HepG2 (cell line): ENCODE measurements at regions not wholly inside any gene's neighbourhood (a gene's known extent, or its start where the extent isn't known, plus 50 kb on each side); places are given as distances from the start of the nearest gene placed in this dataset.

Experiments used
- BORCS8-MEF2B ChIP-seq: sonication (generic); formaldehyde crosslinking; IDR thresholded peaks from 2 replicates; pipeline ENCODE4 v1.8.0; 2022; ENCODE audit warnings: mild to moderate bottlenecking, missing genetic modification reagents
- CREM ChIP-seq, 2 experiments: sonication (generic) in 1 of 2; formaldehyde crosslinking in 1 of 2; IDR thresholded peaks; 2 replicates each; pipeline versions ENCODE4 v1.4.0 to v1.6.1; 2016 to 2020; ENCODE audit warnings: antibody characterized with exemption in 1 of 2, mild to moderate bottlenecking in 1 of 2, missing genetic modification reagents in 1 of 2
- DNMT1 ChIP-seq: sonication (generic); formaldehyde crosslinking; IDR thresholded peaks from 2 replicates; pipeline ENCODE4 v1.5.1; 2020; ENCODE audit warnings: mild to moderate bottlenecking, missing genetic modification reagents
- GATAD2A ChIP-seq: IDR thresholded peaks from 2 replicates; pipeline ENCODE4 v1.6.1; 2016
- HINFP ChIP-seq: sonication (generic); formaldehyde crosslinking; IDR thresholded peaks from 2 replicates; pipeline ENCODE4 v1.4.0; 2020; ENCODE audit warnings: low read depth, mild to moderate bottlenecking, missing genetic modification reagents
- MZF1 ChIP-seq: sonication (generic); formaldehyde crosslinking; IDR thresholded peaks from 2 replicates; pipeline ENCODE4 v1.8.1; 2023; ENCODE audit warnings: mild to moderate bottlenecking, missing genetic modification reagents, borderline replicate concordance
- NFYC ChIP-seq: IDR thresholded peaks from 2 replicates; pipeline ENCODE4 v1.6.1; 2016; ENCODE audit warnings: missing genetic modification reagents, missing compliant biosample characterization
- POGK ChIP-seq: sonication (generic); formaldehyde crosslinking; conservative IDR thresholded peaks from 2 replicates; pipeline ENCODE4 v1.8.0; 2022; ENCODE audit warnings: mild to moderate bottlenecking, moderate library complexity, missing genetic modification reagents
- POGZ ChIP-seq: sonication (generic); formaldehyde crosslinking; IDR thresholded peaks from 2 replicates; pipeline ENCODE4 v1.4.0; 2020; ENCODE audit warnings: mild to moderate bottlenecking, missing genetic modification reagents
- RARA ChIP-seq: IDR thresholded peaks from 2 replicates; pipeline ENCODE4 v1.6.1; 2016; ENCODE audit warnings: missing genetic modification reagents, missing compliant biosample characterization
- SRSF4 ChIP-seq: fragments of 200-400 bp; formaldehyde crosslinking; IDR thresholded peaks from one replicate; pipeline ENCODE4 v1.6.1; 2018; ENCODE audit warnings: mild to moderate bottlenecking, low read depth, low read length, moderate library complexity; ENCODE audit not compliant: poor library complexity, severe bottlenecking
- STAT5B ChIP-seq: sonication (generic); formaldehyde crosslinking; IDR thresholded peaks from 2 replicates; pipeline ENCODE4 v1.4.0; 2020; ENCODE audit warnings: missing genetic modification reagents
- ZNF235 ChIP-seq: sonication (generic); formaldehyde crosslinking; IDR thresholded peaks from 2 replicates; pipeline ENCODE4 v1.8.1; 2023; ENCODE audit warnings: mild to moderate bottlenecking, missing genetic modification reagents, borderline replicate concordance
- ZNF331 ChIP-seq: sonication (generic); formaldehyde crosslinking; IDR thresholded peaks from 2 replicates; pipeline ENCODE4 v1.4.0; 2020; ENCODE audit warnings: missing genetic modification reagents
- ZNF333 ChIP-seq: sonication (generic); formaldehyde crosslinking; IDR thresholded peaks from 2 replicates; pipeline ENCODE4 v1.4.0; 2020; ENCODE audit warnings: mild to moderate bottlenecking, missing genetic modification reagents, borderline replicate concordance
- ZNF367 ChIP-seq: sonication (generic); formaldehyde crosslinking; IDR thresholded peaks from 2 replicates; pipeline ENCODE4 v1.4.0; 2020; ENCODE audit warnings: missing genetic modification reagents, borderline replicate concordance
- ZNF414 ChIP-seq: sonication (generic); formaldehyde crosslinking; IDR thresholded peaks from 2 replicates; pipeline ENCODE4 v1.5.0; 2020; ENCODE audit warnings: missing genetic modification reagents
- ZNF431 ChIP-seq: sonication (generic); formaldehyde crosslinking; IDR thresholded peaks from 2 replicates; pipeline ENCODE4 v1.9.0; 2022; ENCODE audit warnings: missing genetic modification reagents, low read depth, mild to moderate bottlenecking, borderline replicate concordance
- ZNF574 ChIP-seq: sonication (generic); formaldehyde crosslinking; IDR thresholded peaks from 2 replicates; pipeline ENCODE4 v1.4.0; 2020; ENCODE audit warnings: missing genetic modification reagents
- ZNF614 ChIP-seq: IDR thresholded peaks from 2 replicates; pipeline ENCODE4 v1.6.1; 2018; ENCODE audit warnings: missing biosample characterization, missing genetic modification reagents, inconsistent platforms, borderline replicate concordance
- ZNF816 ChIP-seq: sonication (generic); formaldehyde crosslinking; IDR thresholded peaks from 2 replicates; pipeline ENCODE4 v1.8.0; 2022; ENCODE audit warnings: missing genetic modification reagents, mild to moderate bottlenecking, borderline replicate concordance
- ZNF879 ChIP-seq: sonication (generic); formaldehyde crosslinking; IDR thresholded peaks from 2 replicates; pipeline ENCODE4 v1.8.1; 2023; ENCODE audit warnings: missing genetic modification reagents
- ZNF891 ChIP-seq: sonication (generic); formaldehyde crosslinking; IDR thresholded peaks from 2 replicates; pipeline ENCODE4 v1.5.0; 2020; ENCODE audit warnings: mild to moderate bottlenecking, missing genetic modification reagents

GRCh38 chr2:84302513-84303412, 156.3 kb downstream of the SUCLG1 start (continued):
- TF ChIP-seq ZNF574 (peak; percentile 31; the same call in 1 of the 2 replicates), POGZ (CRISPR knock-in tag) (peak; percentile 81), STAT5B (no peak), ZNF879 (CRISPR knock-in tag) (no peak), ZNF333 (CRISPR knock-in tag) (no peak), POGK (CRISPR knock-in tag) (peak; percentile 30; the same call in 1 of the 2 replicates), SRSF4 (no peak), RARA (peak; percentile 62; the same call in 1 of the 2 replicates), ZNF414 (CRISPR knock-in tag) (no peak; the same call in 1 of the 2 replicates), DNMT1 (no peak), GATAD2A (CRISPR knock-in tag) (peak; percentile 68), ZNF816 (CRISPR knock-in tag) (no peak), BORCS8-MEF2B (CRISPR knock-in tag) (0 out of 2 replicates have a peak, but pooled peaks have one; percentile 46), ZNF891 (CRISPR knock-in tag) (no peak), CREM (IDR thresholded peaks at IDR 0.05) (peak; percentile 80; the same call in 1 of the 2 replicates), CREM (CRISPR knock-in tag; IDR thresholded peaks at IDR 0.05) (no peak), ZNF614 (CRISPR knock-in tag) (peak; percentile 39; the same call in 1 of the 2 replicates), ZNF431 (CRISPR knock-in tag) (no peak), ZNF331 (CRISPR knock-in tag) (peak; percentile 72; the same call in 1 of the 2 replicates), NFYC (CRISPR knock-in tag) (no peak), ZNF235 (CRISPR knock-in tag) (no peak), MZF1 (CRISPR knock-in tag) (no peak), HINFP (CRISPR knock-in tag) (no peak), ZNF367 (CRISPR knock-in tag) (no peak)
